ENCODE measurements at regions not wholly inside any gene's neighbourhood (a gene's known extent, or its start where the extent isn't known, plus 50 kb on each side); places are given as distances from the start of the nearest gene placed in this dataset.

- DNase-seq: no peak
Observed at GRCh38 chr5:145345511-145346287, 489.4 kb downstream of the PRELID2 start.

GRCh38 chr5:145341842-145342241 is 493.3 kb downstream of the PRELID2 start:
- no peak for DNase-seq

GRCh38 chr5:145340099-145340498 is 495.0 kb downstream of the PRELID2 start:
- DNase-seq: no peak

- DNase-seq: no peak
Observed at GRCh38 chr5:145324767-145325479, 510.2 kb downstream of the PRELID2 start.

GRCh38 chr5:145324101-145324500 is 511.0 kb downstream of the PRELID2 start:
- no peak for DNase-seq

DNA sequence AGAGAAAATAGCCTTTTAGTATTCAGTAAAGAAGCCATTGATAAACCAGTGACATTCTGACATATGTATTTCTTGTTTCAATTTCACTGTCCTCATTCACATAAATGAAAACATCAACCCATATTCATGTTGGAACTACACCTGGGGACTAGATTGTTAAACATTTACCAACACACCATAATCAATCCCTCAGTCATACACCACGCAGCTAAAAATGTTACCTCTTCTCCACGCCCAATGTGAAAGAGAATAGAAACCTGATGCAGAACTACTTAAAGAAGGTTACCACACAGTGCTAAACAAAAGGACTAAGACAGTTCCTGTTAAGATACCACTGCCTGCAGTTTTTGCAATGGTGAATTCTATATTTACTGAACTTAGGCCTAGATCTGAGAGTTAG is 518.9 kb downstream of the PRELID2 start:
- DNase-seq: no peak

- DNase-seq: no peak
Observed at GRCh38 chr5:145307866-145308382, 527.2 kb downstream of the PRELID2 start.

GRCh38 chr5:145295236-145295835 is 539.8 kb downstream of the PRELID2 start:
- DNase-seq: no peak

- no peak for DNase-seq
Observed at GRCh38 chr5:145294331-145294730, 540.8 kb downstream of the PRELID2 start.

DNA sequence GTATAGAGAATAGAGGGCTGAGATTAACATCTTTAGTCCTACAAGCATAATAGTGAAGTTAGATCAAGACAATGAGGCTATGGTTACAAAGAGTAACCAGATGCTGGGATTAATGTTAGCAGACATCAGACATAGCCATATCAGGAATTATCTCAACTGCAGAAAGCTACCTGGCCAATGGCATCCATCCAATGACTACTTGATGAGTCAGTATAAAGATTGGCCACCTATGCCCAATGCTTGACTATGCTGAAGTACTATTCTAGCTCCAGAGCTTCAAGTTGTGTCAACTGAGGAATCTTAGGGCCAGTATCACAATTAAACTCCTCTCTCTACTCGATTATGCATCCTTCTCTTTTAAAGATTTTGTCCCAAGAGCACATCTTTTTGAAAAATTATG is 541.4 kb downstream of the PRELID2 start:
- no peak for DNase-seq

DNA sequence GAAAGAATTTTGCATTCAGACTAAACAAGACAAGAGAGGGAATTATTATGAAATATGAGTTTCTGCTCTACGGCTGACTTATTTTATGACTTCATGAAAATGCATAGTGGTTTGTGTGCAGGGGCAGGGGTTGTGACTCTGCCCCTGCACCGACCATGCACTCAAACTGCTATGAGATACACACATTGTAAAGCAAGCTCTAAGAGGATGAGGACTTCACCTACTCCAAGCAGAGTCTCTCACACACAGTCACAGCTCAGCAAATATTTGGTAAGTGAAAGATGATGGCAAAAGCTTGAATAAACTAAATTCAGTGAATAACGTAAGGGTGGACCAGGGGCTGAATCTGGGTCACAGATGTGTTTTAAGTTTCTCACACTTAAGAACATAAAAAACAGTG is 542.9 kb downstream of the PRELID2 start:
- no peak for DNase-seq

DNA sequence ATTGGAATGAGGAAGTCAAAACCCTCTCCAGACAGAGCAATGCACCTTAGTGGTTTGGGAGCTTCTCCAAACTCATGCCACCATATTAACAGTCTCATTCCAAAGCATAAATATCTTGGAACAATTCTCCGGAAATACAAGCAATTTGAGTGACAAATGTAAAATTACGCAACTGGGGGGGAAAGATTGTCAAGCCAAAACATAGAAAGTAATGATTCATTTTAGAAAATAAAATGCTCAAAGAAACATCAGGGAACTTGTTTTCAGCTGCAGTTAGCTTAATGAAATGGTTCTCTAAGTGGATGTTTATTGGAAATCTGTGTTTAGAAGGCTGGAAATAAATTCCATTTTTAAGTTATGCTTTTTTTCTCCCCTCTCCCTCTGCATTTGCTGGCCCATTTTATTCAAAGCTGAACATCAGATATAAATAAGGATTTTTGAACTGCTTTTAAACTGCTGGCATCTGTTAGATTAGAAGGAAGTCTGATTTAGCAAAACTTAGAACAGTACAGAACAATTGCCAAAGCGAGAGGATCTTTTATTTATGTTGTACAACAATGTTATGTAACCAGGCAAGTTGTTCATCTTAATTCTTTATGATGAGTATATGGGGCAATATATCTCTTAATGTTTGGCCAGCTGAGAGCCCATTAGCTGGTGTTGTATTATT is 551.9 kb downstream of the PRELID2 start:
- DNase-seq: no peak

DNA sequence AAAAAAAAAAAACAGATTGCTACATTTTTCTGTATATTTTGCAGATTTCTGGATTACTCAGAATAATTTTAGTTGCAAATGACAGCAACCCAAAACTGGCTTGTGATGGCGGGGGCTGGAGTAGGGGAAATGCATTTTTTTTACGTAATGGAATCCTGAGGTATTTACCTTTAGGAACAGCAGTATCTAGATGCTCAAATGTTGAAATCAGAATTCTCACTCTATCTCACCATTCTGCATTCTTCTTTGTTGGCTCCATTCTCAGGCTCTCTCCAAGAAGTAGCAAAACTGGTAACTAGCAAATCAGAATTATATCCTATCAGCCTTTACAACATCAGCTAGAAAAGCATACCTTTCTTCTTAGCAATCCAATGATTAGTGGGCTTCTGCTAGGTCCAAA is 554.3 kb downstream of the PRELID2 start:
- no peak for DNase-seq

DNA sequence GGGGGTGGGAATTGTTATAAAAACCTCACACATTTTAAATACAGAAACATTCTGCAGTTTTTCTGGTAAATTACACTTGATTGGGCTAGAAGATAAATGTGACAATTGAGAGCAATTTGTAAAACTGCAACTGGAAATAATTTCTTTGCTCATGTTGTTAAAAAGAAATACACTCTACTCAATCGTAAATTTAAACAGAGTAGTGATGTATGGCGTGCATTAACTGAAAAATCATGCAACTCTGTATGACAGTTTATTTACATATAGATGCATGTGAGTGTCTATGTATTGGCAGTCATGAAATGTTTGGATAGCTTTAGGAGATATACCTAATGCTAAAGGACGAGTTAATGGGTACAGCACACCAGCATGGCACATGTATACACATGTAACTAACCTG is 554.9 kb downstream of the PRELID2 start:
- no peak for DNase-seq

DNA sequence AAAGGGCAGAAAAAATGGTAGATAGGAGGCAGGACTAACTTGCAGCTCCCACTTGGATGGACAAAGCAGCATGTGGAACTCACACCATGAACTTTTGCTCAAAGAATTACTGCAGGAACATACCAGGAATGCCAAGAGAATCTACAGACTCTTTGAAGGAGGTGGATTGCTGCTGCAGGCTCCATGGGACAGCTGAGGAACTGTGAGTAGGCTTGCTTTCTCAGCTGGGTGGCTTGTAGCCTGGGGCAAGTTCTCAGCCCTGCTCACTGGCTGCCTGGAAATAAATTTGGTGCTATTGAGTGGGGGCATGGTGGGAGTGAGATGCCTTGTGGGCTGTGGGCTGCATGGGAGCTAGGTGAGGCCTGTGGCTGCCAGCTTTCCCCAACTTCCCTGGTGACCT is 574.5 kb downstream of the PRELID2 start:
- DNase-seq: no peak

DNA sequence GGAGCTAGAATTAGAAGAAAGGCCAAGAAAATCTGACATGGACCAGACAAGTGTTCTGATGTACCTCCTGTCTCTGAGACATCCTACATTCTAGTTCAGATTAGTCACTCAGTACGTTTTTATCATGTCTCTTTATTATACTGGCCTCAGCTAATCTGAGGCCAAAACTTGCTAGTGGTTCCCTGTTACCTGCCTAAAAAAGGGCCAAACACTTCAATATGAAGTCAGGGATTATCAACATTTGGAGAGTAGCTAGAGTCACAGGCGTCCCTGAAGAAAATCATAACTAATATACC is 587.4 kb downstream of the PRELID2 start:
- DNase-seq: no peak

DNA sequence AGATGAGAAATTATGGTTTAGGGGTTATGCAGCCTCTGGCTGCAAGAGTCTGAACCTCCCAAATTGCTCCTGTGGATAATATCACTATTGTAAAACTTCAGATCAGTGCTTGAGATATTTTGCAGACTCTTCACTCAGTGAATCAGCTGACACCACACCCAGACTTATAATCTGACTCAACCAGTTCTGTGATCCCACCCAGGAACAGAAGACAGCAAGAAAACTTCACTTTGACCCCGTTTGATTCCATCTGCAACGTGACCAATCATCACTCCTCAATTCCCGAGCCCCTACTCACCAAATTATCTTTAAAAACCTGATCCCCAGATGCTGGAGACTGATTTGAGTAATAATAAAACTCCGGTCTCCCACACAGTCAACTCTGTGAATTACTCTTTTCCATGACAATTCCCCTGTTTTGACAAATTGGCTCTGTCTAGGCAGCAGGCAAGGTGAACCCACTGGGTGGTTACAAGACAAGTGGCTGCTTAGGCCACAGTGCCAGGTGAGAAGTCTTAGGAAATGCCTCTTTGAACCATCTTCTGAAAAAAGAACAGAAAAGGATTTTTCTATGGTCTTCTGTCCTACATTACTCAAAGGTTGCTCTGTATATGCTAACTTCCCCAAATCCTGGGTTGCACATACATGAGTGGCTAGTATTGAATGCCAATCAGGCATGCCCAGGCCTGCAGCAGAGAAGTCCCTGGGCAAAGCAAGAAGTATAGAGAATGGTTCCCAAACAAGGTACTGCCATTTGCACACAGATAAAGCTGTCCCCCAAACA is 588.0 kb downstream of the PRELID2 start:
- DNase-seq: no peak

- no peak for DNase-seq
Observed at GRCh38 chr5:145246379-145246778, 588.8 kb downstream of the PRELID2 start.

DNA sequence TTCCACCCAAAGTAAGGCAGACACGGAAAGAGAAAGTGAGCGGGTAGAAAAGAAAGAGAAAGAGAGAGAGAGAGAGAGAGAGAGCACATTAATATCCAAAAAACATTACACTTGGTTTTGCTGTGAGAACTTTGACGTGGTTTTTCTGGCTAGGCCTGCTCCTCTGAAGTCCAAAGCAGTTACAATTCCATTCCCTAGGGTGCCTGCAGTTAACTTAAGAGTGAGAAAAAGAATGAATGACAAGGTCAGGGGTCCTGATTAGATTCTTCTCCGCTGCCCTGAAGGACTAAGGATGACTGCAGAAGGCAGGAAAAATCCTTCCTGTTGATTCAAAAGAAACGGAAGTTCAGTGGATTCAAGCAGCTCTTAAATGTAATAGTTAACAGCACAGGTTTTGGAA is 589.8 kb downstream of the PRELID2 start:
- no peak for DNase-seq

- DNase-seq: no peak
Observed at GRCh38 chr5:145244788-145245187, 590.4 kb downstream of the PRELID2 start.

DNA sequence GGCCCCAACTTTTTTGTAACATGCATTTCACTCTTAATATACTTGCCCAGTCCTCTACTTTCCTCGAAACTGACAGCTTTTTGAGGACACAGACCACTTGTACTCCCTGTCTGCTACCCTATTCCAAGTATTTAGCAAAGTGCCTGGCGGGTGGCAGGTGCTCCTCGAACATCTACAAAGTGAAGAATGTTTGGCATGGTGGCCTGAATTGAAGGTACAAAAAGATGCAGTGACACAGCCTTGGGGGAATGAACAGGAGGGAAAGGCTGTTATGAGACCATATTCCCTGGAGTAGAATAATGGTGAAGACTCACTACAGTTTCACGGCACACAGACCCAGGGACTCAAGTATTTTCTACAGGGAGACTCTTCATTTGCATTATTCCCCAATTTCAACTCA is 590.9 kb downstream of the PRELID2 start:
- DNase-seq: no peak

GRCh38 chr5:145243016-145243415 is 592.1 kb downstream of the PRELID2 start:
- DNase-seq: no peak

GRCh38 chr5:145242551-145242950 is 592.6 kb downstream of the PRELID2 start:
- DNase-seq: no peak
